OCI-LY3 (cell line): ENCODE measurements at regions not wholly inside any gene's neighbourhood (a gene's known extent, or its start where the extent isn't known, plus 50 kb on each side); places are given as distances from the start of the nearest gene placed in this dataset.
"Not testable (repeated sequence)": the region's sequence is repeated elsewhere in the genome, so short reads cannot be mapped to it uniquely, and the experiment has no call there.

ENCODE experiments used
- H2AFZ ChIP-seq: fragments of 200-600, 300-600 bp; shearing (Covaris generic); 2 replicates; pipeline ENCODE4 v1.6.0; 2014; ENCODE audit warnings: antibody characterized with exemption, low read depth, low read length
- H3K27ac ChIP-seq: fragments of 200-600, 300-600 bp; sonication (generic); 2 replicates; pipeline ENCODE4 v1.5.1; 2014; ENCODE audit warnings: mild to moderate bottlenecking, low read length, moderate library complexity, mixed read lengths
- H3K27me3 ChIP-seq: fragments of 200-600, 300-600 bp; sonication (generic); 2 replicates; pipeline ENCODE4 v1.6.1; 2014; ENCODE audit warnings: low read depth, low read length, mixed read lengths
- H3K36me3 ChIP-seq: fragments of 200-600, 300-600 bp; sonication (generic); replicated peaks from 2 replicates; pipeline ENCODE3; 2014; ENCODE audit warnings: low read depth, low read length, mixed read lengths
- H3K4me1 ChIP-seq: fragments of 300-600, 200-600 bp; sonication (generic); 2 replicates; pipeline ENCODE4 v1.6.1; 2014; ENCODE audit warnings: low read length, mixed read lengths
- H3K4me2 ChIP-seq: fragments of 200-600, 300-600 bp; sonication (generic); 2 replicates; pipeline ENCODE4 v1.6.1; 2014; ENCODE audit warnings: low read length, mixed read lengths
- H3K4me3 ChIP-seq: fragments of 300-600, 200-600 bp; sonication (generic); 2 replicates; pipeline ENCODE4 v1.5.1; 2014; ENCODE audit warnings: antibody characterized with exemption, mild to moderate bottlenecking, low read length, moderate library complexity
- H3K79me2 ChIP-seq: fragments of 300-600, 200-600 bp; shearing (Covaris generic); 2 replicates; pipeline ENCODE4 v1.6.1; 2014; ENCODE audit warnings: mild to moderate bottlenecking, low read length, mixed read lengths
- H3K9ac ChIP-seq: fragments of 300-600, 200-600 bp; shearing (Covaris generic); 2 replicates; pipeline ENCODE4 v1.6.0; 2014; ENCODE audit warnings: mild to moderate bottlenecking, low read length, moderate library complexity
- H3K9me3 ChIP-seq: fragments of 200-600, 300-600 bp; shearing (Covaris generic); 2 replicates; pipeline ENCODE4 v1.6.1; 2014; ENCODE audit warnings: low read length, mixed read lengths; ENCODE audit not compliant: insufficient read depth
- H4K20me1 ChIP-seq: fragments of 200-600, 300-600 bp; sonication (generic); 2 replicates; pipeline ENCODE4 v1.6.1; 2016; ENCODE audit warnings: low read length, mixed read lengths; ENCODE audit not compliant: insufficient read depth
- EZH2phosphoT487 ChIP-seq: fragments of 200-600 bp; shearing (Covaris generic); IDR thresholded peaks from 2 replicates; pipeline ENCODE4 v1.6.1; 2018; ENCODE audit warnings: antibody characterized with exemption, mixed run types, low read depth
- TF ChIP-seq, protein P1 (sequence below): fragments of 200-600, 300-600 bp; sonication (generic); IDR thresholded peaks from 2 replicates; pipeline ENCODE4 v1.5.1; 2014; ENCODE audit warnings: antibody characterized with exemption, low read length, low read depth

DNA sequence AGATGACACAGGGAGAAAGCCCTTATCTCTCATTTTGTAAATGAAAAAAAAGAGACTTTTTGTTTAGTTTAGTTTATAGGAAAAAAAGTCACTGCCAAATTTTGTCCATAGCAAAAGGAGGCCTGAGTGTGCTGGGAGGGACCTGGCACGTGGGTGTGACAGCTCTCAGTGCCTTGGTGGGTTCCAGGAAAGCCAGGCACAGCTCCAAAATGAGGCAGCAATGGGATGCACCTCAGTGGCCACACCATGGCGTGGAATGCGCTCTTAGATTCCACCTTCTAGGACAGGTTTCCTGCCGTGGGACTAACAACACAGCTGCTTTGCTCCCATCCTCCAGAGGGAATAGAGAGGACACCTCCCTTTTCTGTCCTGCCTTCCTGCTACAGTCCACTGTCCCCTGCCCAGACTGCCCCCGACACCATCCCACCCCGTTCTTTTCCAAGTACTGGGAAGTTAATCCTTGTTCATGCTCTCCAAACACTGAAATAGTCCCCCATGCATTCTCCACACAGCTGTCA lies 207.6 kb downstream of the EMP1 start:
- H3K4me2 ChIP-seq = no peak overlapping the region
- H3K27me3 ChIP-seq = peaks cover 30% of the 10 kb centered on the region
- no peaks in the 10 kb centered on the region for H3K4me1 ChIP-seq
- no peaks in the 10 kb centered on the region for H3K79me2 ChIP-seq
- no peaks in the 10 kb centered on the region for H3K9me3 ChIP-seq
- TF ChIP-seq EZH2phosphoT487 = no peak
- TF ChIP-seq, protein P1, sequence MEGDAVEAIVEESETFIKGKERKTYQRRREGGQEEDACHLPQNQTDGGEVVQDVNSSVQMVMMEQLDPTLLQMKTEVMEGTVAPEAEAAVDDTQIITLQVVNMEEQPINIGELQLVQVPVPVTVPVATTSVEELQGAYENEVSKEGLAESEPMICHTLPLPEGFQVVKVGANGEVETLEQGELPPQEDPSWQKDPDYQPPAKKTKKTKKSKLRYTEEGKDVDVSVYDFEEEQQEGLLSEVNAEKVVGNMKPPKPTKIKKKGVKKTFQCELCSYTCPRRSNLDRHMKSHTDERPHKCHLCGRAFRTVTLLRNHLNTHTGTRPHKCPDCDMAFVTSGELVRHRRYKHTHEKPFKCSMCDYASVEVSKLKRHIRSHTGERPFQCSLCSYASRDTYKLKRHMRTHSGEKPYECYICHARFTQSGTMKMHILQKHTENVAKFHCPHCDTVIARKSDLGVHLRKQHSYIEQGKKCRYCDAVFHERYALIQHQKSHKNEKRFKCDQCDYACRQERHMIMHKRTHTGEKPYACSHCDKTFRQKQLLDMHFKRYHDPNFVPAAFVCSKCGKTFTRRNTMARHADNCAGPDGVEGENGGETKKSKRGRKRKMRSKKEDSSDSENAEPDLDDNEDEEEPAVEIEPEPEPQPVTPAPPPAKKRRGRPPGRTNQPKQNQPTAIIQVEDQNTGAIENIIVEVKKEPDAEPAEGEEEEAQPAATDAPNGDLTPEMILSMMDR = no peak
- no peak overlapping the region for H3K9ac ChIP-seq
- H4K20me1 ChIP-seq = no peaks in the 10 kb centered on the region
- no peak overlapping the region for H3K4me3 ChIP-seq
- no peak overlapping the region for H3K27ac ChIP-seq
- H3K36me3 ChIP-seq = no peaks in the 10 kb centered on the region
- no peak overlapping the region for H2AFZ ChIP-seq

DNA sequence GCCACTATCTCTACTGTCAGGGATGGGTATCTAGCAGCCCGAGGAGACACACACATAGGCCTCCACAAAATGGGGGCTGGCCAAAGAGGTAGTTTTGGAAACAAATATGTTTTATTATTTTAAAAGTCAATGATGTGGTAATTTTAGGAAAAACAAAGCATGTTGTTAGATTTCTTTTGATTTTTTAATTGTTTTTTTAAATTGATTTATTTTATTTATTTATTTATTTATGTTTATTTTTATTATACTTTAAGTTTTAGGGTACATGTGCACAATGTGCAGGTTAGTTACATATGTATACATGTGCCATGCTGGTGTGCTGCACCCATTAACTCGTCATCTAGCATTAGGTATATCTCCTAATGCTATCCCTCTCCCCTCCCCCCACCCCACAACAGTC lies 194.8 kb downstream of the EMP1 start:
- H3K9ac ChIP-seq, H3K4me1 ChIP-seq, H2AFZ ChIP-seq, H3K9me3 ChIP-seq, H3K4me2 ChIP-seq, H3K4me3 ChIP-seq, H3K36me3 ChIP-seq, H4K20me1 ChIP-seq, H3K27ac ChIP-seq, H3K79me2 ChIP-seq: not testable (repeated sequence)
- H3K27me3 ChIP-seq = peaks cover 23% of the 10 kb centered on the region

DNA sequence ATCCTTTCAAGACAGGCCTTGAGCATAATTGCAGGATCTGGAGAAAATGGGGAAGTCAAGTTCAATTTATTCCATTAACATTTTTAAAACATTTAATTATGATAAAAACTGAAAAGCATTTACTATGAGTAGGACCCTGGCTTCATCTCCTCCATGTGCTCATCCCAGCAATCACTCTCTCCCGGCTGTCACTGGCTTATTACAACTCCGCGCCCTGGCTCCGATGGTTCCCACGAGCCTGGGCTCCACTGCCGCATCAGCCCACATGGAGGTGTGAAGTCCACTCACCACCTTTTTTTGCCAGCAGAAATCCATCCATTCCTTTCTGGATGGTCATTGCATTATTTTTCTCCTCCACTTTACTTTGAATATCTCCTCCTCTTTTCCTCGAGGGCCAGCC lies 194.4 kb downstream of the EMP1 start:
- TF ChIP-seq, protein P1 = no peak
- TF ChIP-seq EZH2phosphoT487 = no peak
- Histone ChIP-seq H4K20me1 (no peaks in the 10 kb centered on the region), H3K4me2 (no peak overlapping the region), H3K9ac (no peak overlapping the region), H3K27ac (no peak overlapping the region), H2AFZ (no peak overlapping the region), H3K79me2 (no peaks in the 10 kb centered on the region), H3K27me3 (peaks cover 23% of the 10 kb centered on the region), H3K9me3 (no peaks in the 10 kb centered on the region), H3K36me3 (no peaks in the 10 kb centered on the region), H3K4me1 (no peaks in the 10 kb centered on the region), H3K4me3 (no peak overlapping the region)

DNA sequence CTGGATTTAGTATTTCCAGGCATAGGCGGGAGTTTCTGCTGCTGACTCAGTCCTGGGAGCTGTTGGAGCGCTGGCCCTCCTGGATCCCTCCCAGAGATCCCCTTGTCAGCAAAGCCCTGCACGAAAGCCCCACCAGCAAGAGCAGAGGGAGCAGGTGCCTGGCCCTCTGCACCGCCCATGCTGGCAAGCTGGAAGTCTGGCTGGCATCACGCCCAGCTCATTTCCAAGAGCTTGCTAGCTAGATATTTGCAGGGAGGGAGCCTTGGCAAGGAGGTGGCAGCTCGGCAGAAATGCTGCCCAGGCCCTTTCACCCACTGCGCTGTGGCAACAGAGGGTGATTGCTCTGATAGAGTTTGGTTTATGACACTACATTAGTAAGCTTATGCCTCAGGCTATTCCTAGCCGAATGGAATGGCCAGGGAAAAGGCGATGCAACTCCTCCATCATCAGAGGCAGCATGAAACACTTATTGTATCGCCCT lies 193.9 kb downstream of the EMP1 start:
- Histone ChIP-seq H3K4me2 (no peak overlapping the region), H3K4me3 (no peak overlapping the region), H3K4me1 (no peaks in the 10 kb centered on the region), H2AFZ (no peak overlapping the region), H3K9ac (no peak overlapping the region), H3K79me2 (no peaks in the 10 kb centered on the region), H3K9me3 (no peaks in the 10 kb centered on the region), H3K27me3 (peaks cover 23% of the 10 kb centered on the region), H4K20me1 (no peaks in the 10 kb centered on the region), H3K27ac (no peak overlapping the region), H3K36me3 (no peaks in the 10 kb centered on the region)
- TF ChIP-seq, protein P1 = no peak
- no peak for TF ChIP-seq EZH2phosphoT487
